NB4 (cell line): ENCODE measurements at regions not wholly inside any gene's neighbourhood (a gene's known extent, or its start where the extent isn't known, plus 50 kb on each side); places are given as distances from the start of the nearest gene placed in this dataset.

Experiments used
- MYC ChIP-seq: IDR thresholded peaks from 2 replicates; pipeline ENCODE4 v1.6.1; 2011; ENCODE audit warnings: low read depth, low read length
- TF ChIP-seq, protein P1 (sequence below): IDR thresholded peaks from one replicate; pipeline ENCODE4 v1.5.1; 2012; ENCODE audit warnings: low read depth, low read length

DNA sequence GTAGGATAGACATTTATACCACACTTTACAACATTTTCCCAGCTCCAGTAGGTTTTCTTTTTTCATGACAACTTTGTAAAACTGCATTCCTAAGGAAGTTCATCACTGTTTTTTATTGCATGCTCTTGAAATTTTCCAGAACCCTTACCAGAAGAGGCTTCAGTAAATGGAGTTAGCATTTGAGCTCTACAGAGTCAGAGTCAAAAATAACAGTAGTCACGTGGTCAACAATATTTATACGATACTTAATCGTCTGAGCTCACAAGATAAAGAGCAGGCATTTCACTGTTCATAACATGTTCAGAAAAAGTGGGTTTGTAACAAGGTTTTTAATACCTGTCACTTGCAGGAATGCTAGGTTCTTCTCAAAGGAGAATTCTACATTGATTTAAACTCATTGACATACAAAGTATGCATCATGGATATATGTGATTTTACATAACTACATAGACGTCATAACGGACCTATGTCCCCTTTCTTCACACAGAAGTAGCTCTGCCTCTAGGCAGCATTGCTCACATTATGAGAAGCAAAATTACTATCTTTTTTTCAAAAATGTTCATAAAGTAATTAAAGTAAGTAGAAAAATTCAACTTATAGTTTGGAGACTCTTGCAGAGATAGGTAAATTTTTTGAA is 187.0 kb upstream of the COL3A1 start:
- TF ChIP-seq MYC = no peak
- TF ChIP-seq, protein P1, sequence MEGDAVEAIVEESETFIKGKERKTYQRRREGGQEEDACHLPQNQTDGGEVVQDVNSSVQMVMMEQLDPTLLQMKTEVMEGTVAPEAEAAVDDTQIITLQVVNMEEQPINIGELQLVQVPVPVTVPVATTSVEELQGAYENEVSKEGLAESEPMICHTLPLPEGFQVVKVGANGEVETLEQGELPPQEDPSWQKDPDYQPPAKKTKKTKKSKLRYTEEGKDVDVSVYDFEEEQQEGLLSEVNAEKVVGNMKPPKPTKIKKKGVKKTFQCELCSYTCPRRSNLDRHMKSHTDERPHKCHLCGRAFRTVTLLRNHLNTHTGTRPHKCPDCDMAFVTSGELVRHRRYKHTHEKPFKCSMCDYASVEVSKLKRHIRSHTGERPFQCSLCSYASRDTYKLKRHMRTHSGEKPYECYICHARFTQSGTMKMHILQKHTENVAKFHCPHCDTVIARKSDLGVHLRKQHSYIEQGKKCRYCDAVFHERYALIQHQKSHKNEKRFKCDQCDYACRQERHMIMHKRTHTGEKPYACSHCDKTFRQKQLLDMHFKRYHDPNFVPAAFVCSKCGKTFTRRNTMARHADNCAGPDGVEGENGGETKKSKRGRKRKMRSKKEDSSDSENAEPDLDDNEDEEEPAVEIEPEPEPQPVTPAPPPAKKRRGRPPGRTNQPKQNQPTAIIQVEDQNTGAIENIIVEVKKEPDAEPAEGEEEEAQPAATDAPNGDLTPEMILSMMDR = no peak
